Sigmoid colon (tissue), 6 donors: ENCODE measurements at regions not wholly inside any gene's neighbourhood (a gene's known extent, or its start where the extent isn't known, plus 50 kb on each side); places are given as distances from the start of the nearest gene placed in this dataset.

Experiments
- DNase-seq: peaks from one replicate; pipeline ENCODE4 v3.0.0-alpha.2; 2019
- H3K27ac ChIP-seq, 4 donors: fragments of 200-600 bp; sonication (generic); one replicate each; pipeline ENCODE4 v1.5.1; 2016 to 2019; ENCODE audit warnings: mild to moderate bottlenecking in 1 of 4
- H3K27me3 ChIP-seq, 3 donors: fragments of 200-600 bp; sonication (generic); one replicate each; pipeline ENCODE4 v1.5.1; 2019; ENCODE audit warnings: mild to moderate bottlenecking in 1 of 3
- H3K36me3 ChIP-seq, 4 donors: fragments of 200-600 bp; sonication (generic); one replicate each; pipeline ENCODE4 v1.5.1; 2016 to 2019
- H3K4me1 ChIP-seq, 4 donors: fragments of 200-600 bp; sonication (generic); one replicate each; pipeline ENCODE4 v1.5.1; 2017 to 2019
- H3K4me3 ChIP-seq, 4 donors: fragments of 200-600 bp; sonication (generic); one replicate each; pipeline ENCODE4 v1.5.1; 2017 to 2019; ENCODE audit warnings: mild to moderate bottlenecking in 2 of 4, moderate library complexity in 1 of 4
- H3K9me3 ChIP-seq, 4 donors: fragments of 200-600 bp in 3 of 4; sonication (generic) in 3 of 4; one replicate each; pipeline versions ENCODE4 v1.5.1 to v1.6.1; 2013 to 2019
- EP300 ChIP-seq, 4 donors: sonication (generic); formaldehyde crosslinking; IDR thresholded peaks; one replicate each; pipeline ENCODE4 v1.6.1; 2017; ENCODE audit warnings: antibody characterized with exemption in 4 of 4
- POLR2A ChIP-seq, 2 donors: fragments of 450-650 bp; IDR thresholded peaks; one replicate each; pipeline ENCODE4 v1.6.1; 2016; ENCODE audit warnings: antibody characterized with exemption in 2 of 2, mild to moderate bottlenecking in 2 of 2, moderate library complexity in 2 of 2
- POLR2AphosphoS5 ChIP-seq, 4 donors: sonication (generic); formaldehyde crosslinking; IDR thresholded peaks; one replicate each; pipeline ENCODE4 v1.6.1; 2017; ENCODE audit warnings: antibody characterized with exemption in 4 of 4
- WGBS, 2 donors: extraction: QIAGEN DNeasy Blood & Tissue Kit; methylation state at CpG; one replicate each; pipeline ENCODE4 v1.1.7; 2013; 5-methylcytosine and 5-hydroxymethylcytosine counted together
- intact Hi-C: fragments of 100-400 bp; cut with DNase I; formaldehyde crosslinking; loops from one replicate; pipeline ENCODE4 v1.15.1; 2023
- TF ChIP-seq, protein P1 (sequence below), 4 experiments: fragments of 450-650 bp in 3 of 4; fragments of 200-600 bp in 1 of 4; IDR thresholded peaks; one replicate each; pipeline ENCODE4 v1.5.1; 2016 to 2019; ENCODE audit warnings: antibody characterized with exemption in 4 of 4, mild to moderate bottlenecking in 3 of 4, moderate library complexity in 2 of 4
- donor health status: healthy with polysubstance abuse.
- donor health status: healthy.

DNA sequence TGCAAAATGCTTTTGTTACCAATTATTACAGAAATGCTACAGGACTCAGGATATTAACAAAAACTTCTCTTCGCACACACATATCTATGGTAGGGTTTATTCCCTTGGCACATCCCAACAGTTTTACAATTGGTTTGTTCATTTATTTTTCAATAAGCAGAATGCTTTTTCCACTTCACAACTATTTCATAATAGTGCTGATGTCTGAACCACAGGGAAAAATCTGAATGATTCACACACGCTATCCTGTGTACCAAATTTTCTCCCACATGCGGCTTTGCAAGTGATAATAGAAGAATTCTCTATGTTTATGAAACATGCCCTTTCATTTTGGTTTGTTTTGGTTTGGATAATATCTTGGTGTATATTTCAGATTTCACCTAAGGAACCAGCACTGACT lies 725.7 kb upstream of the TENM3 start:
- WGBS, 2 donors: 91 to 96% methylated on average over 3 of the region's 3 CpGs

DNA sequence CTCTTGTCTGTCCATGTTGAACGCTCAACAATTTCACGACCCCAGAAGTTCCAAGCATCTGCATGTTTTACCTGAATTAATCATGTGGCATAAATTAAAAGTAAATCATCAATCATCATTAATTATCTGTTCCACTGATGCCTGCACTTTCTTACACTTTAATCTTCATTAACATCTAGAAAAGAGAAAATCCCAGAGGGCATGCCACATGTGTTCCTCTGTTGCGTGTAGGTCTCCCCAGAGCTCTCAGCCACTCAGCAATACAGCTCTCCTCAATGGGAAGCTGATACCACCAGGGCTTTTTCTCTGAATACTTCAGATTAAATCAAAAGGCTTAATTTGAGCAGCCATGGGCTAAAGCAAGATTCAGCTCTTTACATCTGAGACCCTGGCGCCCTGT lies 722.4 kb upstream of the TENM3 start:
- Histone ChIP-seq H3K4me1 (no peaks in the 10 kb centered on the region), H3K27me3 (no peaks in the 10 kb centered on the region), H3K36me3 (no peaks in the 10 kb centered on the region), H3K9me3 (no peaks in the 10 kb centered on the region), H3K4me3 (no peak overlapping the region), H3K27ac (no peak overlapping the region)
- no peak for DNase-seq
- intact Hi-C loops: no loop called here
- no peak for TF ChIP-seq POLR2A (IDR thresholded peaks at IDR 0.05)
- TF ChIP-seq, protein P1, sequence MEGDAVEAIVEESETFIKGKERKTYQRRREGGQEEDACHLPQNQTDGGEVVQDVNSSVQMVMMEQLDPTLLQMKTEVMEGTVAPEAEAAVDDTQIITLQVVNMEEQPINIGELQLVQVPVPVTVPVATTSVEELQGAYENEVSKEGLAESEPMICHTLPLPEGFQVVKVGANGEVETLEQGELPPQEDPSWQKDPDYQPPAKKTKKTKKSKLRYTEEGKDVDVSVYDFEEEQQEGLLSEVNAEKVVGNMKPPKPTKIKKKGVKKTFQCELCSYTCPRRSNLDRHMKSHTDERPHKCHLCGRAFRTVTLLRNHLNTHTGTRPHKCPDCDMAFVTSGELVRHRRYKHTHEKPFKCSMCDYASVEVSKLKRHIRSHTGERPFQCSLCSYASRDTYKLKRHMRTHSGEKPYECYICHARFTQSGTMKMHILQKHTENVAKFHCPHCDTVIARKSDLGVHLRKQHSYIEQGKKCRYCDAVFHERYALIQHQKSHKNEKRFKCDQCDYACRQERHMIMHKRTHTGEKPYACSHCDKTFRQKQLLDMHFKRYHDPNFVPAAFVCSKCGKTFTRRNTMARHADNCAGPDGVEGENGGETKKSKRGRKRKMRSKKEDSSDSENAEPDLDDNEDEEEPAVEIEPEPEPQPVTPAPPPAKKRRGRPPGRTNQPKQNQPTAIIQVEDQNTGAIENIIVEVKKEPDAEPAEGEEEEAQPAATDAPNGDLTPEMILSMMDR (IDR thresholded peaks at IDR 0.05): no peak
- 92 to 93% methylated on average over 4 of the region's 4 CpGs for WGBS, 2 donors

More for the DNA sequence above, 725.7 kb upstream of the TENM3 start:
- H3K27me3 ChIP-seq: no peaks in the 10 kb centered on the region
- no peaks in the 10 kb centered on the region for H3K36me3 ChIP-seq
- H3K4me3 ChIP-seq: no peak overlapping the region
- no peak for TF ChIP-seq POLR2AphosphoS5 (IDR thresholded peaks at IDR 0.05)
- TF ChIP-seq, protein P1 (IDR thresholded peaks at IDR 0.05): no peak
- no peak for TF ChIP-seq POLR2A (IDR thresholded peaks at IDR 0.05)
- no peak for TF ChIP-seq EP300 (IDR thresholded peaks at IDR 0.05)
- H3K4me1 ChIP-seq: no peaks in the 10 kb centered on the region
- H3K9me3 ChIP-seq: no peaks in the 10 kb centered on the region
- no peak overlapping the region for H3K27ac ChIP-seq
- no peak for DNase-seq
- intact Hi-C loops: no loop called here

DNA sequence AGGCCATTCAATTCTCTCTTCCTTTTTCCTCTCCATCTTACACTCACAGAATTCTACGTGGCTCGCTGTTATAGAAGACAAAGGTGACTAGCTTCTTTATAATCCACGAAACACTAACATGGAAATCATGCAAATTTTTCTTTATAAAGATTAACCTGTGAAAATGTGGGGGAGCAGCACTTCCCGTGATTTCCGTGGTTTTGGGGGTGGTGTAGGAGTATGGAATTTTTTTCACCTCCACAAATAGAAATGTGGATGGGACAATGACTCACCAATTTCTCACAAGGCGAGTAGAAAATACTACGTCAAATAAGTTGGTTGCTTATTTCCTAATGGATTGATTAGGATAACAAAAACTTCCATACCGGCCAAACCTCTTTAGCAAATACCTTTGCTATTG lies 719.2 kb upstream of the TENM3 start:
- H3K36me3 ChIP-seq: no peaks in the 10 kb centered on the region
- no peak overlapping the region for H3K27ac ChIP-seq
- no peaks in the 10 kb centered on the region for H3K9me3 ChIP-seq
- DNase-seq: no peak
- TF ChIP-seq POLR2AphosphoS5 (IDR thresholded peaks at IDR 0.05) (no peak), EP300 (IDR thresholded peaks at IDR 0.05) (no peak), POLR2A (IDR thresholded peaks at IDR 0.05) (no peak)
- TF ChIP-seq, protein P1 (IDR thresholded peaks at IDR 0.05): no peak
- 67 to 77% methylated on average over 8 of the region's 8 CpGs for WGBS, 2 donors
- H3K27me3 ChIP-seq: no peaks in the 10 kb centered on the region
- no peaks in the 10 kb centered on the region for H3K4me1 ChIP-seq
- intact Hi-C loops: no loop called here
- H3K4me3 ChIP-seq: no peak overlapping the region

DNA sequence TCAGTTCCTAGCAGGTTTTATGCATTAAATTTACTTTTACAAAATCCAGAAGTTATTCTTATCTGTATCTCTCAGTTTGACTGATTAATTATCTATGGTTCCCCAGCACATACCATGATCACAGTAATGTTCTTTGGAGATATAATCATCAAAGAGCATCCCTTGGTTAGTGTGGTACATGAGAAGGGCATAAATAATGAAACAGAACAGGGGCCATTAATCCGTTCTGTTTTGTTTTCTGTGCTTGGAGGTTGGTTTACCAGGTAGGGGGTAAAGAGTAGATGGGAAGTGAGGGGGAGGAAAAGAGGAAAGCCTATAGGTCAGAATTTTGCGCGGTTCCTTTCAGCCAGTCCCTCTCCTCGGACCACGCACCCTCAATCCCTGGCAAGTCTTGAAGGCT lies 718.7 kb upstream of the TENM3 start:
- no peak for DNase-seq
- Histone ChIP-seq H3K27ac (no peak overlapping the region), H3K36me3 (no peaks in the 10 kb centered on the region), H3K4me3 (no peak overlapping the region), H3K4me1 (no peaks in the 10 kb centered on the region), H3K9me3 (no peaks in the 10 kb centered on the region), H3K27me3 (no peaks in the 10 kb centered on the region)
- no peak for TF ChIP-seq EP300 (IDR thresholded peaks at IDR 0.05)
- TF ChIP-seq, protein P1 (IDR thresholded peaks at IDR 0.05): no peak
- no peak for TF ChIP-seq POLR2AphosphoS5 (IDR thresholded peaks at IDR 0.05)
- no peak for TF ChIP-seq POLR2A (IDR thresholded peaks at IDR 0.05)
- WGBS, 2 donors: 80 to 87% methylated on average over 5 of the region's 5 CpGs
- intact Hi-C loops: no loop called here

DNA sequence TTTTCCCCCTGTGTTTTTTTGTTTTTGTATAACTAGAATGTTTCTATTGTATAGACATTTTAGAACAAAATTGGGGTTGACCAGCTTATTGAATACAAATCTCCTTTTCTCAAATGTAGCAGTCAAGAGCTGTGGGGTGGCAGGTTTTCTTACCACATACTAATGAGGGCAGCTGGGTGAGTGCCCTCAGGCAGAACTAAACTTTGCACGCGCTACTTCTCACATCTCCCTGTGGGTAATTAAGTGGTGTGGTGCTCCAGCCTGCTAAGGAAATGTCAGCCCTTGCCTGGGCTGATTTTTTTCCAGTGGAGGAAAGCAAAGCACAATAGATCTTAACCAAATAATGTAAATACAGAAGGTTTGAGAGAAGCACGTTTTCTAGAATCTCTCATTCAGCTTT lies 717.6 kb upstream of the TENM3 start:
- Histone ChIP-seq H3K36me3 (no peaks in the 10 kb centered on the region), H3K4me1 (no peaks in the 10 kb centered on the region), H3K9me3 (no peaks in the 10 kb centered on the region), H3K4me3 (no peak overlapping the region), H3K27me3 (no peaks in the 10 kb centered on the region), H3K27ac (no peak overlapping the region)
- DNase-seq: no peak
- intact Hi-C loops: no loop called here
- TF ChIP-seq POLR2A (IDR thresholded peaks at IDR 0.05): no peak
- TF ChIP-seq EP300 (IDR thresholded peaks at IDR 0.05): no peak
- TF ChIP-seq POLR2AphosphoS5 (IDR thresholded peaks at IDR 0.05): no peak
- WGBS, 2 donors: 48 to 57% methylated on average over 3 of the region's 3 CpGs
